Non-pigmented ciliary epithelial cell (primary cell): ENCODE measurements at regions not wholly inside any gene's neighbourhood (a gene's known extent, or its start where the extent isn't known, plus 50 kb on each side); places are given as distances from the start of the nearest gene placed in this dataset.
"Not testable (repeated sequence)": the region's sequence is repeated elsewhere in the genome, so short reads cannot be mapped to it uniquely, and the experiment has no call there.

ENCODE experiments used
- DNase-seq: peaks from one replicate; pipeline ENCODE4 v3.0.0-alpha.2; 2010; ENCODE audit warnings: low read depth

GRCh38 chrX:125680366-125680765 lies 360.7 kb downstream of the TEX13C start:
- no peak for DNase-seq

- no peak for DNase-seq
These were observed 361.4 kb downstream of the TEX13C start for GRCh38 chrX:125681058-125681457.

GRCh38 chrX:125681507-125681906 lies 361.8 kb downstream of the TEX13C start:
- no peak for DNase-seq

- DNase-seq: not testable (repeated sequence)
These were observed 370.9 kb downstream of the TEX13C start for GRCh38 chrX:125690522-125690921.

- no peak for DNase-seq
These were observed 374.5 kb downstream of the TEX13C start for GRCh38 chrX:125694171-125694570.

GRCh38 chrX:125709074-125709473 lies 389.4 kb downstream of the TEX13C start:
- no peak for DNase-seq

- no peak for DNase-seq
These were observed 389.9 kb downstream of the TEX13C start for GRCh38 chrX:125709532-125709931.

- DNase-seq: no peak
These were observed 390.9 kb downstream of the TEX13C start for GRCh38 chrX:125710403-125711062.

GRCh38 chrX:125711103-125711502 lies 391.4 kb downstream of the TEX13C start:
- DNase-seq: no peak

GRCh38 chrX:125713633-125714032 lies 394.0 kb downstream of the TEX13C start:
- no peak for DNase-seq

GRCh38 chrX:125727117-125727516 lies 407.4 kb downstream of the TEX13C start:
- no peak for DNase-seq

GRCh38 chrX:125736008-125736729 lies 416.5 kb downstream of the TEX13C start:
- DNase-seq: no peak

GRCh38 chrX:125742811-125743210 lies 423.1 kb downstream of the TEX13C start:
- no peak for DNase-seq

GRCh38 chrX:125744914-125745313 lies 421.2 kb downstream of the DCAF12L2 start:
- DNase-seq: no peak

GRCh38 chrX:125757794-125758564 lies 408.1 kb downstream of the DCAF12L2 start:
- DNase-seq: no peak

- DNase-seq: no peak
These were observed 407.3 kb downstream of the DCAF12L2 start for GRCh38 chrX:125758819-125759218.

- no peak for DNase-seq
These were observed 403.1 kb downstream of the DCAF12L2 start for GRCh38 chrX:125762954-125763353.

- DNase-seq: no peak
These were observed 400.7 kb downstream of the DCAF12L2 start for GRCh38 chrX:125765347-125765746.

GRCh38 chrX:125769628-125770027 lies 396.5 kb downstream of the DCAF12L2 start:
- no peak for DNase-seq

- DNase-seq: no peak
These were observed 387.8 kb downstream of the DCAF12L2 start for GRCh38 chrX:125778261-125778660.

- no peak for DNase-seq
These were observed 383.9 kb downstream of the DCAF12L2 start for GRCh38 chrX:125782184-125782583.

- no peak for DNase-seq
These were observed 379.8 kb downstream of the DCAF12L2 start for GRCh38 chrX:125786316-125786715.

- DNase-seq: no peak
These were observed 374.3 kb downstream of the DCAF12L2 start for GRCh38 chrX:125791787-125792186.
